ENCODE measurements at regions not wholly inside any gene's neighbourhood (a gene's known extent, or its start where the extent isn't known, plus 50 kb on each side); places are given as distances from the start of the nearest gene placed in this dataset.

- H3K27ac ChIP-seq (ENCODE audit: low read depth in 2 of 2, low read length in 2 of 2): no peak overlapping the region
- H3K4me3 ChIP-seq (ENCODE audit: low read length in 2 of 2): no peak overlapping the region
- H3K9ac ChIP-seq (ENCODE audit: low read depth in 1 of 2, low read length in 2 of 2): no peak overlapping the region
- no peaks in the 10 kb centered on the region for H3K27me3 ChIP-seq (ENCODE audit: control insufficient read depth in 2 of 2, insufficient read depth in 2 of 2, low read length in 2 of 2)
- no peaks in the 10 kb centered on the region for H3K36me3 ChIP-seq (ENCODE audit: control insufficient read depth in 2 of 2, insufficient read depth in 2 of 2, low read length in 2 of 2)
- no peaks in the 10 kb centered on the region for H3K9me3 ChIP-seq (ENCODE audit: control insufficient read depth in 2 of 2, low read length in 2 of 2)
- no peaks in the 10 kb centered on the region for H3K4me1 ChIP-seq (ENCODE audit: control insufficient read depth in 2 of 2, insufficient read depth in 2 of 2, low read length in 2 of 2)
These were observed 927.3 kb upstream of the CDH2 start for GRCh38 chr18:29104227-29104626.

DNA sequence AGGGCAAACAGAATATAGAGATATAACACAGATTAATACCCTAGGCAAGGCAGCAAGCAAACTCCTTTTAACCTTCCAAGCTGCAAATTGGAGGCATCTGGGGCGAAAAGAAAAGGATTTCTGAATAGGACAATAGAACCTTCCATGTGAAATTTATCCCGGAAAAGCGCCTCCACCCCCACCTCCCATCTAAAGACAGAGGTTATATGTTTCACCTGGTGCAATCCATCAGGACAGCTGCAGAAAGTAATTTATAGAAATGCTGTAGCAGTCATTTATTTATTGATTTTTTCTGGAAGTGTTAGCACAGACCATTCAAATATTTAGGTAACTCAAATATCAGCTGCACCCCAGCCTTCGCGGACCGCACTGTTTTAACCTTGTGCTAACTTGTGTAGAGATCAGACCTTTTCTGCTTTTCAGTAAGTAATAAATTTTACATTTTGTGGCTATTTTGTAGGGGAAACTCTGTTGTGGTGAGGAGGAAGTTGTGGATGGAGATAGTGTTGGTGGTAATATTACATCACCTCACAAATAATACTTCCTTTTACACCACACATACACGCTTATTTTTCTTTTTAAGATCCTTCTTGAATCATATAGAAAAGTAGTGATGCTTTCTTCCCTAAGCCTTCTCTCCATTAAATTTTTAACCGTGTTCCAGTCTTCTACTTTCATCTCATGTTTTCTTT, 919.3 kb upstream of the CDH2 start:
- Histone ChIP-seq H3K9me3 (ENCODE audit: control insufficient read depth in 2 of 2, low read length in 2 of 2) (no peaks in the 10 kb centered on the region), H3K9ac (ENCODE audit: low read depth in 1 of 2, low read length in 2 of 2) (no peak overlapping the region), H3K27ac (ENCODE audit: low read depth in 2 of 2, low read length in 2 of 2) (no peak overlapping the region)

DNA sequence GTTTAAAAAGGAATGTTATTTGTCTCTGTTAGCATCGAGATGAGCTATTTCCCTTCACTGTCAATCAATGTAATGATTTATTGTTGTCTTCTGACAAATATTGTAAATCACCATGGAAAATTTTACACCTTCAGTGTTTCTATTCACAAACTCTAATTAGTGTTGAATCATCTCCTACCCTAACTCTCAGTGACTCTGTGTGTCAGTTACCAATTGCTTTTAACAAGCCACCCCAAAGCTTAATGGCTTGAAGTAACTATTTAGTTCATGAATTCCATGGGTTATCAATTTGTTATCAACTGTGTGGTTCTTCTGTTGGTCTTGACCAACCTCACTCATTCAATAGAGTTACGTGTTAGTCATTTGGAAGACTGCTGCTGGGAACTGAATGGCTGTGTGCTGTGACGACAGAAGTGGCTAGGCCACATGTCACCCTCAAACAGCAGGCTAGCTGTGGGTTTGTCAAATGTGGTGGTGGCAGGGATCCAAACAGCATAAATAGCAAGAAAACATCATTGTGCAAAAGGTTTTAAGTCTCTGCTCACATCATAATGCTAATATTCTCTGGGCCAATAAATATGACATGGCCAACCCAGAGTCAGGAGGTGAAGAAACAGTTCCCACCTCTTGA, 910.8 kb upstream of the CDH2 start:
- H3K4me1 ChIP-seq (ENCODE audit: control insufficient read depth in 2 of 2, insufficient read depth in 2 of 2, low read length in 2 of 2): no peaks in the 10 kb centered on the region
- H3K9ac ChIP-seq (ENCODE audit: low read depth in 1 of 2, low read length in 2 of 2): no peak overlapping the region
- H3K27me3 ChIP-seq (ENCODE audit: control insufficient read depth in 2 of 2, insufficient read depth in 2 of 2, low read length in 2 of 2): no peaks in the 10 kb centered on the region
- no peak overlapping the region for H3K27ac ChIP-seq (ENCODE audit: low read depth in 2 of 2, low read length in 2 of 2)
- H3K9me3 ChIP-seq (ENCODE audit: control insufficient read depth in 2 of 2, low read length in 2 of 2): peaks cover 3 to 4% of the 10 kb centered on the region in 2 donors
- H3K4me3 ChIP-seq (ENCODE audit: low read length in 2 of 2): no peak overlapping the region
- no peaks in the 10 kb centered on the region for H3K36me3 ChIP-seq (ENCODE audit: control insufficient read depth in 2 of 2, insufficient read depth in 2 of 2, low read length in 2 of 2)

More for the DNA sequence above, 919.3 kb upstream of the CDH2 start:
- Histone ChIP-seq H3K36me3 (ENCODE audit: control insufficient read depth in 2 of 2, insufficient read depth in 2 of 2, low read length in 2 of 2) (no peaks in the 10 kb centered on the region), H3K27me3 (ENCODE audit: control insufficient read depth in 2 of 2, insufficient read depth in 2 of 2, low read length in 2 of 2) (no peaks in the 10 kb centered on the region), H3K4me3 (ENCODE audit: low read length in 2 of 2) (no peak overlapping the region), H3K4me1 (ENCODE audit: control insufficient read depth in 2 of 2, insufficient read depth in 2 of 2, low read length in 2 of 2) (no peaks in the 10 kb centered on the region)

DNA sequence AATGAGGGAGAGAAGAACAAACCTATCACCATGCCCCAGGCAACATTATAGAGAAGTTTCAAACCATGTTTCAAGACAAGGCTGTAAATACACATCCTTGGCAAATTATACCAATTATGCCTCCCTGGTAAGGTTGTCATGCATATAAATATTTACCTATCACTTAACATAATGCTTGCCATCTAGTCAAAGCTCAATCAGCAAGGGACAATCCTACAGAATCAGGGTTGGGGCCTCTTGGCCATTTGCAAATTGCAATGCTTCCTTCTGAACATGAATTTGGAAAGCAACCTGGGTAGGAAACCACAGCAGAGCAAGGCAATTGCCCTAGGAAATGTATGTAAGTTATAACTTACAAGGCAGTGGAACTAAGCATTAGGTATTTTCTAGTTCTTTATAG, 907.2 kb upstream of the CDH2 start:
- Histone ChIP-seq H3K9me3 (ENCODE audit: control insufficient read depth in 2 of 2, low read length in 2 of 2) (peaks cover 0 to 4% of the 10 kb centered on the region in 2 donors), H3K27me3 (ENCODE audit: control insufficient read depth in 2 of 2, insufficient read depth in 2 of 2, low read length in 2 of 2) (no peaks in the 10 kb centered on the region), H3K36me3 (ENCODE audit: control insufficient read depth in 2 of 2, insufficient read depth in 2 of 2, low read length in 2 of 2) (no peaks in the 10 kb centered on the region), H3K9ac (ENCODE audit: low read depth in 1 of 2, low read length in 2 of 2) (no peak overlapping the region), H3K4me1 (ENCODE audit: control insufficient read depth in 2 of 2, insufficient read depth in 2 of 2, low read length in 2 of 2) (no peaks in the 10 kb centered on the region), H3K4me3 (ENCODE audit: low read length in 2 of 2) (no peak overlapping the region), H3K27ac (ENCODE audit: low read depth in 2 of 2, low read length in 2 of 2) (no peak overlapping the region)

- Histone ChIP-seq H3K27ac (ENCODE audit: low read depth in 2 of 2, low read length in 2 of 2) (no peak overlapping the region), H3K4me1 (ENCODE audit: control insufficient read depth in 2 of 2, insufficient read depth in 2 of 2, low read length in 2 of 2) (no peaks in the 10 kb centered on the region), H3K36me3 (ENCODE audit: control insufficient read depth in 2 of 2, insufficient read depth in 2 of 2, low read length in 2 of 2) (no peaks in the 10 kb centered on the region), H3K9me3 (ENCODE audit: control insufficient read depth in 2 of 2, low read length in 2 of 2) (peaks cover 0 to 4% of the 10 kb centered on the region in 2 donors), H3K4me3 (ENCODE audit: low read length in 2 of 2) (no peak overlapping the region), H3K9ac (ENCODE audit: low read depth in 1 of 2, low read length in 2 of 2) (no peak overlapping the region), H3K27me3 (ENCODE audit: control insufficient read depth in 2 of 2, insufficient read depth in 2 of 2, low read length in 2 of 2) (no peaks in the 10 kb centered on the region)
These were observed 906.6 kb upstream of the CDH2 start for GRCh38 chr18:29083545-29083944.

- Histone ChIP-seq H3K4me1 (ENCODE audit: control insufficient read depth in 2 of 2, insufficient read depth in 2 of 2, low read length in 2 of 2) (no peaks in the 10 kb centered on the region), H3K36me3 (ENCODE audit: control insufficient read depth in 2 of 2, insufficient read depth in 2 of 2, low read length in 2 of 2) (no peaks in the 10 kb centered on the region), H3K27ac (ENCODE audit: low read depth in 2 of 2, low read length in 2 of 2) (no peak overlapping the region), H3K9ac (ENCODE audit: low read depth in 1 of 2, low read length in 2 of 2) (no peak overlapping the region), H3K27me3 (ENCODE audit: control insufficient read depth in 2 of 2, insufficient read depth in 2 of 2, low read length in 2 of 2) (no peaks in the 10 kb centered on the region), H3K9me3 (ENCODE audit: control insufficient read depth in 2 of 2, low read length in 2 of 2) (peaks cover 3 to 4% of the 10 kb centered on the region in 2 donors), H3K4me3 (ENCODE audit: low read length in 2 of 2) (no peak overlapping the region)
These were observed 904.0 kb upstream of the CDH2 start for GRCh38 chr18:29080946-29081345.

DNA sequence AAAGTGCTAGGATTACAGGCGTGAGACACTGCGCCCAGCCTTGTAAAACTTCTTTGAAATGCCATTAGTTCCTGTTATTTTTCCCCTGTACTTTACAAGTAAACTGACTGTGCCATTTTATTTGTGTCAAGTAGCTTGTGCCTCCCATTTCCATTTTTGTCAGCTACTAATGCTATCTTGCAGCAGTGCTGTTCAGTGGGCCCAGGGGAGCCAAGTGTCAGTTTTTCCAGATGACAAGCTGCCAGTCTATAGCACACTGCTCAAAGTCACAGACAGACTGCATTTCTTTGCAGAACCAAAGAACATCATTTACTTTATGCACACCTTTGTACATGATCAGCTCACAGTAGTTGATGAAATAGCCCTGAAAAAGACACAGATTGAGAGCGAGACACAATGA, 901.3 kb upstream of the CDH2 start:
- Histone ChIP-seq H3K4me3 (ENCODE audit: low read length in 2 of 2) (no peak overlapping the region), H3K36me3 (ENCODE audit: control insufficient read depth in 2 of 2, insufficient read depth in 2 of 2, low read length in 2 of 2) (no peaks in the 10 kb centered on the region), H3K27ac (ENCODE audit: low read depth in 2 of 2, low read length in 2 of 2) (no peak overlapping the region), H3K27me3 (ENCODE audit: control insufficient read depth in 2 of 2, insufficient read depth in 2 of 2, low read length in 2 of 2) (no peaks in the 10 kb centered on the region), H3K9me3 (ENCODE audit: control insufficient read depth in 2 of 2, low read length in 2 of 2) (peaks cover 0 to 3% of the 10 kb centered on the region in 2 donors), H3K4me1 (ENCODE audit: control insufficient read depth in 2 of 2, insufficient read depth in 2 of 2, low read length in 2 of 2) (no peaks in the 10 kb centered on the region), H3K9ac (ENCODE audit: low read depth in 1 of 2, low read length in 2 of 2) (no peak overlapping the region)

- Histone ChIP-seq H3K36me3 (ENCODE audit: control insufficient read depth in 2 of 2, insufficient read depth in 2 of 2, low read length in 2 of 2) (no peaks in the 10 kb centered on the region), H3K27me3 (ENCODE audit: control insufficient read depth in 2 of 2, insufficient read depth in 2 of 2, low read length in 2 of 2) (no peaks in the 10 kb centered on the region), H3K27ac (ENCODE audit: low read depth in 2 of 2, low read length in 2 of 2) (no peak overlapping the region), H3K9ac (ENCODE audit: low read depth in 1 of 2, low read length in 2 of 2) (no peak overlapping the region), H3K9me3 (ENCODE audit: control insufficient read depth in 2 of 2, low read length in 2 of 2) (peaks cover 0 to 3% of the 10 kb centered on the region in 2 donors), H3K4me3 (ENCODE audit: low read length in 2 of 2) (no peak overlapping the region), H3K4me1 (ENCODE audit: control insufficient read depth in 2 of 2, insufficient read depth in 2 of 2, low read length in 2 of 2) (no peaks in the 10 kb centered on the region)
These were observed 900.4 kb upstream of the CDH2 start for GRCh38 chr18:29077344-29077743.

DNA sequence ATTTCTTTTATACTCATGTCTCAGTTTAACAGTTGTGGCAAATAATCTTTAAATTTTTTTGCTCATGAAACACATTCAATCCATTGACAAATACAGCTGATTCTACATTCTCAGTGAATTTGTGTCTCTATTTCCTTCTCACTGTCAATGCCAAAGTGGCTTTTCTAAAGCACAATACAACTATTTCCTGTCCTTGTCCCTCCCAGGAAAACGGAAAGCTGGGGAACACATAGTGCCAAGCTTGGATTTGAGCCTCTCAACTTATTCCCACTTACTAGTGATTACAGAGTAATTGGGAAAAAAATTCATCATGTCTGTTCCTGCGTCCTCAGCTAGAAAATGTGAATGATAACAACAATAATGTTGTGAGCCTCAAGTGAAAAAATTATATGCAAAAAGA, 899.7 kb upstream of the CDH2 start:
- Histone ChIP-seq H3K27me3 (ENCODE audit: control insufficient read depth in 2 of 2, insufficient read depth in 2 of 2, low read length in 2 of 2) (no peaks in the 10 kb centered on the region), H3K4me1 (ENCODE audit: control insufficient read depth in 2 of 2, insufficient read depth in 2 of 2, low read length in 2 of 2) (no peaks in the 10 kb centered on the region), H3K27ac (ENCODE audit: low read depth in 2 of 2, low read length in 2 of 2) (no peak overlapping the region), H3K4me3 (ENCODE audit: low read length in 2 of 2) (no peak overlapping the region), H3K9ac (ENCODE audit: low read depth in 1 of 2, low read length in 2 of 2) (no peak overlapping the region), H3K36me3 (ENCODE audit: control insufficient read depth in 2 of 2, insufficient read depth in 2 of 2, low read length in 2 of 2) (no peaks in the 10 kb centered on the region), H3K9me3 (ENCODE audit: control insufficient read depth in 2 of 2, low read length in 2 of 2) (peaks cover 0 to 5% of the 10 kb centered on the region in 2 donors)

- H3K9ac ChIP-seq (ENCODE audit: low read depth in 1 of 2, low read length in 2 of 2): no peak overlapping the region
- H3K27me3 ChIP-seq (ENCODE audit: control insufficient read depth in 2 of 2, insufficient read depth in 2 of 2, low read length in 2 of 2): no peaks in the 10 kb centered on the region
- H3K36me3 ChIP-seq (ENCODE audit: control insufficient read depth in 2 of 2, insufficient read depth in 2 of 2, low read length in 2 of 2): no peaks in the 10 kb centered on the region
- H3K9me3 ChIP-seq (ENCODE audit: control insufficient read depth in 2 of 2, low read length in 2 of 2): peaks cover 0 to 5% of the 10 kb centered on the region in 2 donors
- H3K4me3 ChIP-seq (ENCODE audit: low read length in 2 of 2): no peak overlapping the region
- H3K4me1 ChIP-seq (ENCODE audit: control insufficient read depth in 2 of 2, insufficient read depth in 2 of 2, low read length in 2 of 2): no peaks in the 10 kb centered on the region
- H3K27ac ChIP-seq (ENCODE audit: low read depth in 2 of 2, low read length in 2 of 2): no peak overlapping the region
These were observed 897.2 kb upstream of the CDH2 start for GRCh38 chr18:29074147-29074546.

Measured in mucosa of rectum (tissue), 2 donors.